ENCODE measurements at regions not wholly inside any gene's neighbourhood (a gene's known extent, or its start where the extent isn't known, plus 50 kb on each side); places are given as distances from the start of the nearest gene placed in this dataset.

- intact Hi-C loops (cut with DNase I) = no loop called here
Measured at GRCh38 chr1:232390590-232390989, 239.3 kb downstream of the SIPA1L2 start.

GRCh38 chr1:232389744-232390143, 240.2 kb downstream of the SIPA1L2 start:
- intact Hi-C loops (cut with DNase I) = no loop called here
- peak in 1 of 2 donors; percentile 60 for DNase-seq (ENCODE audit: extremely low spot score in 2 of 2)
- no peak for TF ChIP-seq POLR2AphosphoS5 (IDR thresholded peaks at IDR 0.05; ENCODE audit: insufficient read depth in 1 of 2, low read depth in 1 of 2)
- TF ChIP-seq, protein P1, sequence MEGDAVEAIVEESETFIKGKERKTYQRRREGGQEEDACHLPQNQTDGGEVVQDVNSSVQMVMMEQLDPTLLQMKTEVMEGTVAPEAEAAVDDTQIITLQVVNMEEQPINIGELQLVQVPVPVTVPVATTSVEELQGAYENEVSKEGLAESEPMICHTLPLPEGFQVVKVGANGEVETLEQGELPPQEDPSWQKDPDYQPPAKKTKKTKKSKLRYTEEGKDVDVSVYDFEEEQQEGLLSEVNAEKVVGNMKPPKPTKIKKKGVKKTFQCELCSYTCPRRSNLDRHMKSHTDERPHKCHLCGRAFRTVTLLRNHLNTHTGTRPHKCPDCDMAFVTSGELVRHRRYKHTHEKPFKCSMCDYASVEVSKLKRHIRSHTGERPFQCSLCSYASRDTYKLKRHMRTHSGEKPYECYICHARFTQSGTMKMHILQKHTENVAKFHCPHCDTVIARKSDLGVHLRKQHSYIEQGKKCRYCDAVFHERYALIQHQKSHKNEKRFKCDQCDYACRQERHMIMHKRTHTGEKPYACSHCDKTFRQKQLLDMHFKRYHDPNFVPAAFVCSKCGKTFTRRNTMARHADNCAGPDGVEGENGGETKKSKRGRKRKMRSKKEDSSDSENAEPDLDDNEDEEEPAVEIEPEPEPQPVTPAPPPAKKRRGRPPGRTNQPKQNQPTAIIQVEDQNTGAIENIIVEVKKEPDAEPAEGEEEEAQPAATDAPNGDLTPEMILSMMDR (IDR thresholded peaks at IDR 0.05) = no peak
- TF ChIP-seq POLR2A (IDR thresholded peaks at IDR 0.05) = no peak
- Histone ChIP-seq H3K36me3 (no peaks in the 10 kb centered on the region), H3K27ac (no peak overlapping the region), H3K4me3 (no peak overlapping the region), H3K27me3 (no peaks in the 10 kb centered on the region), H3K4me1 (peaks cover 5% of the 10 kb centered on the region), H3K9me3 (no peaks in the 10 kb centered on the region)

More at GRCh38 chr1:232390590-232390989, 239.3 kb downstream of the SIPA1L2 start:
- H3K36me3 ChIP-seq = no peaks in the 10 kb centered on the region
- H3K4me1 ChIP-seq = peaks cover 5% of the 10 kb centered on the region
- no peaks in the 10 kb centered on the region for H3K9me3 ChIP-seq
- no peaks in the 10 kb centered on the region for H3K27me3 ChIP-seq
- TF ChIP-seq POLR2AphosphoS5 (IDR thresholded peaks at IDR 0.05; ENCODE audit: insufficient read depth in 1 of 2, low read depth in 1 of 2) = no peak
- no peak for TF ChIP-seq POLR2A (IDR thresholded peaks at IDR 0.05)
- TF ChIP-seq, protein P1 (IDR thresholded peaks at IDR 0.05) = no peak
- H3K27ac ChIP-seq = no peak overlapping the region
- H3K4me3 ChIP-seq = no peak overlapping the region
- no peak for DNase-seq (ENCODE audit: extremely low spot score in 2 of 2)

GRCh38 chr1:232388363-232388762, 241.6 kb downstream of the SIPA1L2 start:
- Histone ChIP-seq H3K4me3 (no peak overlapping the region), H3K27ac (no peak overlapping the region), H3K27me3 (no peaks in the 10 kb centered on the region), H3K36me3 (no peaks in the 10 kb centered on the region), H3K4me1 (peaks cover 13% of the 10 kb centered on the region), H3K9me3 (no peaks in the 10 kb centered on the region)
- TF ChIP-seq POLR2A (IDR thresholded peaks at IDR 0.05) (no peak), POLR2AphosphoS5 (IDR thresholded peaks at IDR 0.05; ENCODE audit: insufficient read depth in 1 of 2, low read depth in 1 of 2) (no peak)
- TF ChIP-seq, protein P1 (IDR thresholded peaks at IDR 0.05) = no peak
- DNase-seq (ENCODE audit: extremely low spot score in 2 of 2) = no peak
- intact Hi-C loops (cut with DNase I) = no loop called here

- intact Hi-C loops (cut with DNase I) = no loop called here
- Histone ChIP-seq H3K4me1 (peaks cover 9% of the 10 kb centered on the region), H3K9me3 (no peaks in the 10 kb centered on the region), H3K27me3 (no peaks in the 10 kb centered on the region), H3K36me3 (no peaks in the 10 kb centered on the region), H3K4me3 (no peak overlapping the region), H3K27ac (no peak overlapping the region)
- TF ChIP-seq, protein P1 (IDR thresholded peaks at IDR 0.05) = no peak
- TF ChIP-seq POLR2A (IDR thresholded peaks at IDR 0.05) (no peak), POLR2AphosphoS5 (IDR thresholded peaks at IDR 0.05; ENCODE audit: insufficient read depth in 1 of 2, low read depth in 1 of 2) (no peak)
- peak in 1 of 2 donors; percentile 78 for DNase-seq (ENCODE audit: extremely low spot score in 2 of 2)
Measured at GRCh38 chr1:232386721-232387510, 243.0 kb downstream of the SIPA1L2 start.

- no peak overlapping the region for H3K4me3 ChIP-seq
- H3K27ac ChIP-seq = no peak overlapping the region
- H3K9me3 ChIP-seq = no peaks in the 10 kb centered on the region
- DNase-seq (ENCODE audit: extremely low spot score in 2 of 2) = no peak
- H3K4me1 ChIP-seq = peaks cover 9% of the 10 kb centered on the region
- intact Hi-C loops (cut with DNase I) = no loop called here
- TF ChIP-seq POLR2AphosphoS5 (IDR thresholded peaks at IDR 0.05; ENCODE audit: insufficient read depth in 1 of 2, low read depth in 1 of 2) (no peak), POLR2A (IDR thresholded peaks at IDR 0.05) (no peak)
- TF ChIP-seq, protein P1 (IDR thresholded peaks at IDR 0.05) = no peak
- H3K27me3 ChIP-seq = no peaks in the 10 kb centered on the region
- H3K36me3 ChIP-seq = no peaks in the 10 kb centered on the region
Measured at GRCh38 chr1:232386294-232386693, 243.6 kb downstream of the SIPA1L2 start.

Data from vagina (tissue), 2 donors.